ENCODE measurements at regions not wholly inside any gene's neighbourhood (a gene's known extent, or its start where the extent isn't known, plus 50 kb on each side); places are given as distances from the start of the nearest gene placed in this dataset.

DNA sequence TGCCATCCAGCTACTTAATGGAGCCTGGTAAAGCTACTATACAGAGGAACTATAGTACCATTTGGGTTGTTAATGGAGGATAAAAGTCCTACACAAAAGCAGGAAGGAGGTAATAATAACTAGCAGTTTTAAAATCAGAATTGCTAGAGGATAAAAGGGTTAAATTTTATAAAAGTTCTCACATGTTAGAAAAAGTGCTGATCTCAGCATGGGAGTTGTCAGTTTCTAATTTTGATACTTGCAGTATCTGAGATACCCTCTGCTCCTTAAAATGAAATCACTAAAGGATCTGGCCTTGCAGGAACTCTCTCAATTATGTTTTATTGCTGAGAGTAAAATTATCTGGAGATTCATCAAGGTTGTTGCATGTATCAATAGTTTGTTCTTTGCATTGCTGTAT is 272.2 kb upstream of the GYPC start:
- ATAC-seq (no peak), DNase-seq (no peak)
- no peak for TF ChIP-seq CTCF (IDR thresholded peaks at IDR 0.05)
- H3K4me3 ChIP-seq: no peak overlapping the region
- no peaks in the 10 kb centered on the region for H3K4me1 ChIP-seq (ENCODE audit: low read depth)
- intact Hi-C loops (cut with DNase I, micrococcal nuclease): no loop called here
- no peaks in the 10 kb centered on the region for H3K36me3 ChIP-seq (ENCODE audit: low read depth)
- no peaks in the 10 kb centered on the region for H3K9me3 ChIP-seq

- TF ChIP-seq CTCF (IDR thresholded peaks at IDR 0.05): no peak
- DNase-seq (no peak), ATAC-seq (no peak)
- Histone ChIP-seq H3K36me3 (ENCODE audit: low read depth) (no peaks in the 10 kb centered on the region), H3K9me3 (no peaks in the 10 kb centered on the region), H3K4me1 (ENCODE audit: low read depth) (no peaks in the 10 kb centered on the region), H3K4me3 (no peak overlapping the region)
- intact Hi-C loops (cut with DNase I, micrococcal nuclease): no loop called here
Measured at GRCh38 chr2:126385441-126385840, 270.5 kb upstream of the GYPC start.

GRCh38 chr2:126385983-126386382 is 270.0 kb upstream of the GYPC start:
- intact Hi-C loops (cut with DNase I, micrococcal nuclease): no loop called here
- ATAC-seq (no peak), DNase-seq (no peak)
- Histone ChIP-seq H3K36me3 (ENCODE audit: low read depth) (no peaks in the 10 kb centered on the region), H3K4me1 (ENCODE audit: low read depth) (no peaks in the 10 kb centered on the region), H3K9me3 (no peaks in the 10 kb centered on the region), H3K4me3 (no peak overlapping the region)
- TF ChIP-seq CTCF (IDR thresholded peaks at IDR 0.05): no peak

DNA sequence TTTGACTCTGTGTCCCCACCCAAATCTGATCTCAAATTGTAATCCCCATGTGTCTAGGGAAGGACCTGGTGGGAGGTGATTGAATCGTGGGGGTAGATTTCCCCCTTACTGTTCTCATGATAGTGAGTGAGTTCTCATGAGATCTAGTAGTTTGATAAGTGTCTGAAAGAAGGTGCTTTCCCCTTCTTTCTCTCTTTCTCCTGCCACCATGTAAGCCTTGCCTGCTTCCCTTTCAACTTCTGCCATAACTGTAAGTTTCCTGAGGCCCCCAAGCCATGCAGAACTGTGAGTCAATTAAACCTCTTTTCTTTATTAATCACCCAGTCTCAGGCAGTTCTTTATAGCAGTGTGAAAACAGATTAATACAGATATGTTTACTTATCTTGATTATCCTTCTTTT is 266.5 kb upstream of the GYPC start:
- no peaks in the 10 kb centered on the region for H3K9me3 ChIP-seq
- TF ChIP-seq CTCF (IDR thresholded peaks at IDR 0.05): no peak
- ATAC-seq (no peak), DNase-seq (no peak)
- intact Hi-C loops (cut with DNase I, micrococcal nuclease): no loop called here
- H3K4me3 ChIP-seq: no peak overlapping the region
- no peaks in the 10 kb centered on the region for H3K36me3 ChIP-seq (ENCODE audit: low read depth)
- H3K4me1 ChIP-seq (ENCODE audit: low read depth): no peaks in the 10 kb centered on the region

DNA sequence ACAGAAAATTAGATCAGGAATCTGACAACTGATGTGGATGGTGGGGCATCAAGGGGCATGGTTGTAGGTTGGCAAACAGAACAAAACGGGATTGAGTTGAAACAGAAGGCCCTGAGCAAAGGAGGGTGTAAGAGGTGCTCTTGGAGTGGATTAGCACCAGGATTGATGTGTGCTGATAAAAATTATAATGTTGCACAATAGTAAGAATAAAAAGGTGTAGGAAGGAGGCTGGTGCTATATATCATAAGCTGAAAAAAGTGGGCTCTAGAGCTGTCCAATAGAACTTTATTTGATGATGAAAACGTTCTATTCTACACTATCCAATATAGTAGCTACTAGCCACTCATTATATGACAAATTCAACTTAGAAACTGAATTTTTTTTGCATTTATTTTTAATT is 263.1 kb upstream of the GYPC start:
- H3K4me1 ChIP-seq (ENCODE audit: low read depth): no peaks in the 10 kb centered on the region
- no peaks in the 10 kb centered on the region for H3K36me3 ChIP-seq (ENCODE audit: low read depth)
- intact Hi-C loops (cut with DNase I, micrococcal nuclease): no loop called here
- no peak overlapping the region for H3K4me3 ChIP-seq
- ATAC-seq: no peak
- no peak for DNase-seq
- no peaks in the 10 kb centered on the region for H3K9me3 ChIP-seq
- no peak for TF ChIP-seq CTCF (IDR thresholded peaks at IDR 0.05)

- Histone ChIP-seq H3K4me3 (no peak overlapping the region), H3K9me3 (no peaks in the 10 kb centered on the region), H3K36me3 (ENCODE audit: low read depth) (no peaks in the 10 kb centered on the region), H3K4me1 (ENCODE audit: low read depth) (no peaks in the 10 kb centered on the region)
- no peak for TF ChIP-seq CTCF (IDR thresholded peaks at IDR 0.05)
- peak in 1 of 3 donors; percentile 4 for DNase-seq
- ATAC-seq: no peak
- intact Hi-C loops (cut with DNase I, micrococcal nuclease): no loop called here
Measured at GRCh38 chr2:126399001-126399400, 257.0 kb upstream of the GYPC start.

Measured in mucosa of descending colon (tissue), 3 donors.